HG03378 (cell line): ENCODE measurements at regions not wholly inside any gene's neighbourhood (a gene's known extent, or its start where the extent isn't known, plus 50 kb on each side); places are given as distances from the start of the nearest gene placed in this dataset.

ENCODE experiments used
- ATAC-seq: cut with Tn5 transposase; IDR thresholded peaks from one replicate; pipeline ENCODE4 v1.9.1; 2021; ENCODE audit warnings: mild to moderate bottlenecking, moderate library complexity; ENCODE audit not compliant: unreplicated experiment

DNA sequence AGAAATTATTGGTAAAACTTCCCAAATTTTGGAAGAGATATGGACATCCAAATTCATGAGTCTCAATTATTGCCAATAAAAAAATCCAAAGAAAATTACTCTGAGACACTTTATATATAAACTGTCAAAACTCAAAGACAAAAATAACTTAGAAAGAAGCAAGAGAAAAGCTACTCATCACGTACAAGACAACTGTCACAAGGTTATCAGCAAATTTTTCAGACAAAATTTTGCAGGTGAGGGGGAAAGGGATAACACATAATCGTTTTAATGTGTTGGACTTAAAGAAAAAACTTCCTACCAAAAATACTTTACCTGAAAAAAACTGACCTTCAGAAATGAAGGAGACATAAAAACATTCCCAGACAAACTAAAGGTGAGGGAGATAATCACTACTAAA is 272.5 kb downstream of the THBS2 start:
- ATAC-seq = no peak

DNA sequence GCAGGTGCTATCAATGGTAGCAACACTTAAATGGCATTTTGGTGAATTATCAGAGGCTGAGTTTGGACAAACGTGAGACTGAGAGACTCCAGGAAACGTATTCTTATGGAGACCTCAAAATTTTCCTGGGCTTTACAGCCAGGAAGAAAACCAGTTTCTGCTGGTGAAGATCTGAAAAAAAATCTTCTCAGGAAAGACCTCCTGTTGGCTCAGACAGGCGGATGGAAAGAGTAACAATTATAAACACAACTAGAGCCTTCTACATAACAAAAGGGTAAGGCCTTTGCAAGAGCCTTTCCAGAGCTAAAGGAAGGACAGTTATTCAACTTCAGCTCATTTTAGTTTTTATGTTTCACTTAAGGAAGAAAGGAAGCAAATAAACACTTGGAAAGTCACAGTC is 274.4 kb downstream of the THBS2 start:
- no peak for ATAC-seq

DNA sequence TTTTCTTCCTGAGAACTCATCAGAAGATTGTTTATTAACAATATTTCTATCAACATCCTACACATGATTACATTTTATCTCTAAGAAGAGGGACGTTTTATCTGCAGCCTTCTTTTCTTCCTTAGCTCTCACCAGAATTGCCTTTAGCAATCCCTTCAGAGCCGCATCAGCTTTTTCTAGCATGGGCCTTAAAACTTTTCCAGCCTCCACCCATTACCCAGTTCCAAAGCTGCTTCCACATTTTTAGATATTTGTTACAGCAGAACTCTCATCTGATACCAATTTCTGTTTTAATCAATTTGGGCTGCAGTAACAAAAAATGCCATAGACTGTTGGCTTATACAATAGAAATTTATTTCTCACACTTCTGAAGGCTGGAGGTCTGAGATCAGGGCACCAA is 281.5 kb downstream of the THBS2 start:
- no peak for ATAC-seq

DNA sequence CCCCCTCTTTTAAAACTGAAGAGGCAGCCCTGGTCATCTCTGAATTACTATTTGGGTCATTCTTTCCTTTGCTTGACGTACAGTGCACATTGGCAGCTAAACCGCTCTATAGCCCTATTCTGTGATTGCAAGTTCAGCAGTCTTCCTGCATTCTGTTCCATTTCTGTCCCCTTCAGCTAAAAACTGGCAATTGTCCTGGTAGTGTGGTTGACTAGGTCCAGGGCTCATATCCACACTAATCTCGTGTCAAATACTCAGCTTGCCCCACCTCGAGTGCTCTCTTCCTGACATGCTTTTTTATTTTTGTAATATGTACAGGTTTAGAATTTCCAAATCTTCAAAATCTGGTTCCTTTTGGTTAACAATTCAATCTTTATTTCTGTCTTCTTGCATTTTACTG is 282.1 kb downstream of the THBS2 start:
- no peak for ATAC-seq

DNA sequence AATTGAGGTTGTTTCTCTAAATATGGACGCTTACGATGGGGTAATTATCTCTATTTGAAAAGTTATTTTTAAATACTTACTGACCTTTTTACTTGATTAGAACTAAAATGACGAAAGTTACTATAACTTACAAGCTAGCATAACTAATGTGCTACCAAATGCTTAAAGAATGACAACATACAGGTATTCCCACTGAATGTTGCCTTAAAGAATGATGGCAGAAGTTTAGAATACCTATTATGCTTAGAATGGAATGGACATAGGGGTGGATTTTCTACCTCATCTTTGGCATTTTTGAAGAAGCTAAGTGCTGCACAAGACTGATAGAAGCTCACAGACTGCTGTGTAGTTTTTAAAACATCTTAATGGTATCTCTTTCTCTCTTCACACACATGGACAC is 284.8 kb downstream of the THBS2 start:
- ATAC-seq = no peak

DNA sequence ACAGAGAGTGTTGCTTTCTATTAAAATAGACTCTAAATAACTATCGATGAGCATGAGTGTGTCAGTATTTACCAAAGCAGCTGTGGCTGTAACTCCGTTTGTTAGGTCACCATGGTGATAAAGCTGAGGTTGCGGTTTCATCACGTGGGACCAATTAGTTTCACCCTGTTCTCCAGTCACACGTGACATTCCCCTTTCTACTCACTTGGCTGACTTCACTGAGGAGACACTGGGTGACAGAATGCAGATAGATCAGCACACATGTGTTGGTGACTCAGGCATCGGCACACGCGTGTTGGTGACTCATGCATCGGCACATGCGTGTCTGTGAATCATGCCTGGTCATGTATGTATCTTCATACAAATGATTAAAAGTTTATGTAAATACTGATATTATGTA is 285.4 kb downstream of the THBS2 start:
- no peak for ATAC-seq

DNA sequence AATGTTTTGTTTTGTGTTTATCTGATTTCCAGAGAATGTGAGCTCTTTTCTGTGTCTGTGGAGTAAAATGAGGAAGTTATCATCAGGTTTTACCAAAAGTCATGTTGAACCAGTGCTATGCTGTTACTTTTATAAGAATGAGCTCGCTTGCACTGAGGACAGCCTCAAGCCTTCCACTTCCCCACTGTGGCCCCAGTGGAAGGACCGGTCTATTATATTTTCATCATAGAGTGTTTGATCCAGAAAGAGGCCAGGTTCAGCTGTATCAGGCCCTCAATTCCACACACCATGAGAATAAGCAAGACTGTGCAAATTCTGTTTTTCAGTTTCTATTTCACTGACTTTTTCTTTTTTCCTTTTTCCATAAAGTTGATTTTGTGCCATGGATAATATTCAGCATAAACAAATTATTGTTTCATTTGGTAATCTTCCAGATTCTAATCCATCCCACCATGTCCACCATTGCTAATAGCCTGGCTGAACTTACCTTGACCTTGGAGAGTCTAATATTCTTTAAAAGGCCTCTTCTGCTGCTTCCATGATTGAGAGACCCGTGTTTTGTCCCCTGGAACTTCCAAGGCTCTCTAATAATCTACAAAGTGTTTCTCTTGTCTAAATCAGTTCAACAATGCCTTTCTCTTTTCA is 286.2 kb downstream of the THBS2 start:
- ATAC-seq = no peak

DNA sequence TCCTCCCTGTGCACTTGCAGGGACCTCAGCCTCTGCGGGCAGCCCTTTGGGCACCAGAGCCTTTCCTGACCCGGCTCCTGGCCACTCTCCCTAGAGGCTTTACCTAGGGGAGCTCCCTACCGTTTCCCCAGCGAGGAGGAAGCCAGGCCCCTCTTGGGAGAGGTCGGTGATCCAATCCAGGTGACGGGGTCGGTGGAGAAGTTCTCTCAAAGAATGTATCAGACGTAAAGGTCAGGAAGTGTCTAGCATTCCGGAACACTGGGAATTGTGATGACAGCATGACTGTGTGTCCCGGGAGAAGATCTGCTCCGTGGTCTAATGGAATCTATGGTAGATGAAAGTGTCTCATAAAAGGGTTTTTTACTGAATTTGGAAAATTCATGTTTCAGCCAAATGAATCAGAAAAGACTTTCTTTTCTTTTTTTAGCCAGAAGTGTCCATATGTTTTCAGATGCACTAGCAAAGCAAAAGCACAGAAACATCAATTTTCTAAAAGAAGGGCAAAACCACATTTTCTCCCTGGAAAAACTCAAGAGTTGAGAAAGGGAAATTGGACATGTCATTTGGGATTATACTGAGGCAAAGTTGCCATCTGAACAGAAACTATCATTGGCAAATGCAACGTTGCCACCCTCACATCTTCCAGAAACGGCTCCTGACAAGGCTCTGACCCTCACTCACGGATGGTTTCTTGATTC is 289.4 kb downstream of the THBS2 start:
- no peak for ATAC-seq

DNA sequence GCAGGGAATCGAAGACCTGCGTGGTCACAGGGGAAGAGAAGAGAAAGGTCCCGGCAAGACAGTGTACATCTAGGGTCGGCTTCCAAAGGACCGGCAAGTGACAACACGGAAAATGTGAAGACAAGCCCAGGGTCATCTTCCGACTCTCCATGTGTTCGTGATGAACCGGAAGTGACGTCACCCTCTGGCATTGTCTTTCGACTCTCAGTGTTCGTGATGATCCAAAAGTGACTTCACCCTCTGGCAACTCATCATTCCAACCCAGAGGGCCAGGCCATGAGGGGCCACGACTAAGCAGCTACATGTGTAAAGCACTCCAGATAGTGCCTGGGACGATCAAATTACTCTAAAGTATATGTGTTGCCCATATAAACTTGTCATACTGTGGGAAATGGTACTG is 290.8 kb downstream of the THBS2 start:
- no peak for ATAC-seq

DNA sequence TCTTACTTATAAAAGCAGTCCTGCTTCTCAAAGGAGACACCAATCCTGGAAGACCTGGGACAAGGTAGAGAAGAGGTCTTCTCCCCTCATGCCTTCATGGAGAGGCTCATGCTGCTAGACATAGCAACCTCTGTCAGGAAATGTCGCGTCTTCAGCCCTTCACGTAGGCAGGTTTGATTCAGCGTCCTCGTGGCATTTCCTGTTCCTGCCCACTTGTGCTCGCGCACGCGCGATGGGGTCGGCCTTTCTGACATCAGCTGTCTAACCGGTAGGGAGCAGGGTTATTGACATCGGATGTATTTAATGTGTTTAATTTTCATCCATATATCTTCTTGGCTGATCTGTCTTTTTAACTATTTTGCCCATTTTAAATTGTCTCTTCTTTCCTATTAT is 292.4 kb downstream of the THBS2 start:
- no peak for ATAC-seq

DNA sequence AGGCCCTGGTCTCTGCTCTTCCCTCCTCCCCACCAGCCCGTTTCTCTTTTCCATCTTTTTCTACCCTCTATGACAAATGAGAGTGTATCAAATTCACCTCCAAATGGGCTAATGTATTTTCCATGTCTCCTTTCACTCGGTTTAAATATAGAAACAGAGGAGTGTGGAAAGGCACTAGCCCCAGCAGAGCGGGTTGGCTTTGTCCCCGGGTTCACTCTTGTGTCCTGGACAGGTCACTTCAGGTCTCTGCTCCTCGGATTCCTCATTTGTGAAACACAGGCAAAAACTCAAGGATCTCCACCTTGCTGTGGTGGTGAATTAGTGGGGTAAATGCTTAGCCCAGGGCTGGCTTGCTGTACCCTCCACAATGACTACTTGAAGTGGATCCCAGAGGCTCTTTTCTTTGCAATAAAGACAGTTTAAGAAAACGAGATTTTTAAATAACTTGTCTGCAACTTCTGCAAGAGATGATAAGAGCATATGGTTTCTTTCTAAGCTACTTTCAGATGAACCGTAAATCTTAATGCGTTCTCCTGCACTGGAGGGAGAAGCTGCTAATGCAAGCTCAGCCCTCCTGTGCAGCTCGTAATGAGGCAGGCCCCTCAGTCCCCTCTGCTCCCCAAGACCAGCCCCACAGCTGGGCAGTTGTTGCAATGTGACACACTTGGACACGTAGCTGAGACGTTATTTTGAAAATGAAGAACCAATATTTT is 292.9 kb downstream of the THBS2 start:
- ATAC-seq = no peak

DNA sequence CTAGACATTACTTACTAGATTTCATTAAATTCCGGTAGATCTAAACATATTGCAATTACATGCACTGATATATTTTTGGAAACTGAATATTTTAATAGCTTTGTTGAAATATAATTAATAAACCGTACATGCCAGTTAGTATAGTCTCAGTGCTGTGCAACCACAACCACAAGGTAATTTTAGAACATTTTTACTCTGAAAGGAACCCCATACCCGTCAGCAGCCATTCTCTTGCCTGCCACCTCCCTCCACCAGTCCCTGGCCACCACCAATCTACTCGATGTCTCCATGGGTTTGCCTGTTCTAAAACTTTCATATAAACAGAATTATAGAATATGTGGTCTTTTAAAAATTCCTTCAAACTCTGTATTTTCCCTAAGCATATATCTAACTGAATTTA is 293.9 kb downstream of the THBS2 start:
- ATAC-seq = no peak

DNA sequence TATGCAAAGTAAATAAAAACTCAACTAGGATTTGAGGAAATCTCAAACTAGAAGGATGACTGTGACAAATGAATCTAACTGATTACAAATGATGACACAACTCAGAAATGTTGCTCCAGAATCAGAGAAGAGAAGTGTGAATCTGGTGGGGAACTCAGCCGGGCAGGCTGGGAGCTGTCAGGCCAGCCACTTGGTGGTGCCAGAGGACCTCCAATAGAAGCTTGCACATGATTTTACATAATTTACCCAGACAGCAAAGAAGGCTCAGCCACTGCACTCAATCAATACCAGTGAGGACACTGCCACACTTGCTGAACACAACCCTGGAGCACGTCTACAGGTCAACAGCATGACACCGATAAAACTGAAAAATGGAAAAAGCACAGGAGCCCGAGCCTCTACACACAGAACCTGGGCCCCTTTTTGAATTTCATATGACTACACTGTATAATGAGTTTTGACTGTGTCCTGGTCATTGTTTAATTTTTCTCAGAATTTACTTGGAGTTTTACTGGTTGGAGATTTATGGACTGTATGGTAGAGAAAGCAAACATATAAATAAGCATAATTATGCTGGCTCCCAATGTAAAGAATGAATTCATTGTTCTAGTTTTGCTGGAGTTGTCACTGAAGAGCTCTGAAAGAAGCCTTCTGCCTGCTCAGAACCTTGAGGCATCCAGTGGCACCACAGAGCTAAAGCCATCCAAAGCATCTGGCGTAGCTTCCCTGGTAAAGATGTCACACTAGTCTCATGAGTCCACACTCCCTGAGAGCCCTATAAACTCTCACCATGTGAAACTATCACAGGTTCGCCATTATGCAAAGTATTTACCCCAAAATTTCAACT is 296.5 kb downstream of the THBS2 start:
- no peak for ATAC-seq

DNA sequence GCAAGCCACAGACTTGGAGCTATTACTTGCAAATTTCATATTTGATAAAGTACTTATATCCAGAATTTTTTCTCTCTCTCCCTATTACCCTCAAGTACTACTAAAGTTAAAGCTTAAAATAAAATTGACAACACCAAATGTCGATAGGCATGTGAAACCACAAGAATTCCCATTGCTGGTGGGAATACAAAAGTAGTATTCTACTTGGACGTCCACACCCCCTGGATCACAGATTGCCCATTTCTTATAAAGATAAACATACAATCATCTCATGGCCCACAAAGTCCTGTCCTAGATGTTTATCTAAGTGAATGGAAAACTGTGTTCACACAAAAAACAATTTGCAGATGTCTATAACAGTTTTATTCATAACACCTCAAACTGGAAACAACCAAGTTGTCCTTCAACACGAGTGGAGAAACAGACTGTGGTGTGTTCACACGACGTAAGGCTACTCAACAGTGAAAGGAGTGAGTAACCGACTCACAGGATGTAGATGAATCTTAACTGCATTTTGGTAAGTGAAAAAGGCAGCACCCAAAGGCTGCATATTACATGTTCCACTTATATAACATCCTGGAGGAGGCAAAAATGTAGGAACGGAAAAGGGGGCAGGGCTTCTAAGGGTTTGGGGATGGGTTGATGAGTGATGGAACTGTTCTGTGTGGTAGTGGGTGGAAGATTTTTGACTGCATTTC is 297.4 kb downstream of the THBS2 start:
- ATAC-seq = no peak

DNA sequence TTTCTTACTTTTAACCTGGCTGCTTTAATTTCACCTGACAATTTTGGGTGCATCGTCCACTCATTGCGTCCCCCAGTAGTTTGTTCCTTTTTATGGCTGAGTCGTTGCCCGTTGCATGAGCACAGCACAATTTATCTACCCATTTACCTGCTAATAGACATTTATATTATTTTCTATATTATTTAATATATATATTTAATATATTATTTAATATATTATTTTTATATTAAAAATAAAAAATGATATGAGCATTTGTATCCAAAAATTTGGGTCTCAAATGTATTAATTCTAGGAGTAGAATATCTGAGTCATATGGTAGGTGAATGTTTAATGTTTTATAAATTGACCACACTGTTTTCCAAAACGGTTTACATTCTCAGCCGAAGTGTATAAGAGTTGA is 300.2 kb downstream of the THBS2 start:
- no peak for ATAC-seq

DNA sequence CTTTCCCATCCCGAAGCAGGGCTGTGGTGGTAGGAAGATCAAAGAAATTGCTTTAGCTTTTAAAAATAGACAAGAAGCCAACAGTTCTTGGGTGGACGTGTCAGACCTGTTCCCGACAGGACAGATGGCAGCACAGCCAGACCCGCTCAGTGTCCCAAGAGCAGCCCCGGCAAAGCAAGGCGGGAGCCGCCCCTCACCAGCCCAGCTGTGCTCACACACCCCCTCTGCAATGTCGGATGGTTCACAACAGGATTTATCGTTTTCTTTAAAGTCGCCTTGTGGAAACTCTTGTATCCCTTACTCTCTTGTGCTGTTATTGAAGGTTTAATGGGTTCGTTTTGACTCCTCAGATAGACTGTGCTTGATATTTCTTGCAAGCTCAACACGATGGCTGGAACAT is 302.4 kb downstream of the THBS2 start:
- no peak for ATAC-seq

DNA sequence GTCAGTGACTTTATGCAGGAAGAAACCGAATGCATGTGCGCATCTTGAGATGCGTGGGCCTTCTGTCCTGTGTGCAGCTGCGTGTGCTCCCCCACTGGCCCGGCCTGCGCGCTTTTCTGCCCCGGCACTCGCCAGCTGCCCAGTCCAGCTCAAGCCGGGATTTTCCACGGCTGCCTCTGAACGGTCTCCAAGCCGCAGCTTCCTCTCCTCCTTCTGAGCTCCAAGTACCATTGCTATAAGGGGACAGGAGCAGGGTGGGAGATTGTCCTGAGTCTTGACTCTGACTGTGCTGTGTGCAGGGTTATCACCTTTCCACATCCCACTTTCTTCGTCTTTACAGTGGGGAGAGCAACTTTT is 302.8 kb downstream of the THBS2 start:
- ATAC-seq = no peak

DNA sequence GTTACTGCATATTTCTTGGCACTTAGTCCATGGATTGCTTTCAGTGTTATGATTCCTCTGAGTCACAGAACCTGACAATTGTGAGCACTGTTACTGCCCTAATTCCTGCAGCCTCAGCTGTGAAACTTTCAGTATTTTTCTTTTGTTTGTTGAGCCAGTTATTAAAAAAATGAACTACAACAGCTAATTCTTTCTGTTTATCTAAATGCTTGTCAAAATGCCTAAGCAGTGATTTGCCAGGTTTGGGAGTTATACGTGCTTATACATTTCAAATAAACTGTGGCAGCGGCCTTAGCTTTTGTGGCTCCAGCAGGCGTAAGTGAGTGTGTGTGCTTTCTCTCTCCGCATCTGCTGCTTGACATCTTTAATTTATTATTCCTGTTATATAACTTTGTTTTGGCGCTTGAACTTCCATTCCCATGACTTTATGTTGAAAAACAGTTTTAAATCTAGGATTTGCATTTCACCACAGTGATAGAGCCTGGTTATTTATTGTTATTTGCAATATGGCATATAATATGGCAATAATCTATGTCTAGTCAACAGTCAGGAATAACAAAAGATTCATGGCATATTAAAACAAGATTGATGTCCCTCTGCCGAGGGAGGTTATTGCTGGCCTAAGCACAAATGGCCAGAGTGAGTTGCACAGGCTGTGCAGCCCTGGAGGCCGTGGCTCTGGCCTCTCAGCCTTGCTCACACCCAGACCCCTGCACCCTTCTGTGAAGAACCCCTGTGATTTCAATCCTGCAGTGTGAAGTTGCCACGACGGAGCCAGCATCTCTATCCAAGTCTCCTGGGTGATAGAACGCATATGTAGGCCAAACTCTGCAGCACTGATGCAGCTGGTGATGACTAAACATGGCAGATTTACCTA is 303.4 kb downstream of the THBS2 start:
- ATAC-seq = no peak

DNA sequence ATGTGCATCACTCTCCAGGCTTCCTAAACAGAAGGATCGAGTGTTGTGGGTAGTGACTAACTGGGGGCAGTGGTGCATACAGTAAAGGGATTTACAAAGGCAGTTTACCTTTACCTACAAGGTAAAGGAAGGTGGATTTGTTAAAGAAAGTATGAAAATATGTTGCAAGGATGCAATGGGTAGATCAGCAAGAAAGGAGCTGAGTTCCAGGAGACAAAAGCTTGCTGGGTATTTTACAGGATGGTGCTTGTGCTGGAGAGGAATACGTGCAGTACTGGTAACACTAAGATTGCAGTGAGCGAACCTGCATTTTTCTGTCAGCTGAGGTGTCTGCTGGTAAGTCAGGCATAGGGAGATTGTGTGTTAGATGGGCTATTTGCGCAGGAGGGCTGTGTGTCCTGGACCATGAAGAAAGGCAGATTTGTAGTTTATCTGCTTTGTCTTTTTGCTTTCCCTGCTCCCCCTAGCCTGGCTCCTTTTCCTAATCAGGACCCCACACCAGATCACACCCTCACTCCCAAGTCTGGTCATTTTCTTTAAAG is 304.6 kb downstream of the THBS2 start:
- ATAC-seq = no peak

DNA sequence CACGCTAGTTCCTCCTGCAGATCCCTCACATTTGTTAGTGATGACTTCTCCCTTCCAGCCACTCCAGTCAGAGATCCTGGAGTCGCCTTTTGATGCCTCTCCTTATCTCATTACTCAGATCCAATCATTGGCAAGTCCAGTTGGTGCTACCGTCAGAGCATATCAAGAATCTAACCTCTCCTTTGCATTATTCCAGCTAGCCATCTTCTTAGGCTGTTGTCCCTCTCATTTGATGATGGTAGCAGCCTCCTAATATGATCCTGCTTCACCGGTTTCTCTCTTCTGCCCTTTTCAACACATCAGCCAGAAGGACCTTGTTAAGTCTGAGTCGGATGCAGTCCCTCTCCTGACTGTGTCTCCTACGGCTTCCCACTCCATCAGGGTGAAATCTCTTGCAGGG is 305.6 kb downstream of the THBS2 start:
- ATAC-seq = no peak
